ENCODE measurements at regions not wholly inside any gene's neighbourhood (a gene's known extent, or its start where the extent isn't known, plus 50 kb on each side); places are given as distances from the start of the nearest gene placed in this dataset.
"Not testable (repeated sequence)": the region's sequence is repeated elsewhere in the genome, so short reads cannot be mapped to it uniquely, and the experiment has no call there.

GRCh38 chrY:18906198-18906597 lies 132.7 kb upstream of the HSFY2 start:
- DNase-seq: not testable (repeated sequence)

DNA sequence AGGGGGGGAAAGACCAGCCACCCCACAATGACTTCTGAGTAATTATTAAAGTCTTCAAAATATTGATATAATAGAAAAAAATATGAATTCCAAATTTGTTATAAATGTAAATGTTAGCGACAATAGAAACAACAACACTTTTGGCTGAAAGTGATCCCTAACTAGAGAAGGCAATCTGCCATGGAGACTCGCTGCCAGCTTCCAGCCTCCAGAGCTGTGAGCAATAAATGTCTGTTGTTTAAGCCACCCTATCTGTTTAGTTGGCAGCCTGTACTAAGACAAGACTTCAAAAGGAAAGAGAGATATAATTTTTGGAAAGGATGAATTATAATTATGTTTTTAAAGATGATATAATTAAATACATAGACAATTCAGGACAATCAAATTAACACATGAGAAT lies 130.8 kb upstream of the HSFY2 start:
- no peak for DNase-seq

- no peak for DNase-seq
Measured at GRCh38 chrY:18891994-18892393, 118.5 kb upstream of the HSFY2 start.

GRCh38 chrY:18889548-18889947 lies 116.0 kb upstream of the HSFY2 start:
- no peak for DNase-seq

GRCh38 chrY:18884748-18885147 lies 111.2 kb upstream of the HSFY2 start:
- no peak for DNase-seq

- DNase-seq: not testable (repeated sequence)
Measured at GRCh38 chrY:18869145-18869544, 95.6 kb upstream of the HSFY2 start.

DNA sequence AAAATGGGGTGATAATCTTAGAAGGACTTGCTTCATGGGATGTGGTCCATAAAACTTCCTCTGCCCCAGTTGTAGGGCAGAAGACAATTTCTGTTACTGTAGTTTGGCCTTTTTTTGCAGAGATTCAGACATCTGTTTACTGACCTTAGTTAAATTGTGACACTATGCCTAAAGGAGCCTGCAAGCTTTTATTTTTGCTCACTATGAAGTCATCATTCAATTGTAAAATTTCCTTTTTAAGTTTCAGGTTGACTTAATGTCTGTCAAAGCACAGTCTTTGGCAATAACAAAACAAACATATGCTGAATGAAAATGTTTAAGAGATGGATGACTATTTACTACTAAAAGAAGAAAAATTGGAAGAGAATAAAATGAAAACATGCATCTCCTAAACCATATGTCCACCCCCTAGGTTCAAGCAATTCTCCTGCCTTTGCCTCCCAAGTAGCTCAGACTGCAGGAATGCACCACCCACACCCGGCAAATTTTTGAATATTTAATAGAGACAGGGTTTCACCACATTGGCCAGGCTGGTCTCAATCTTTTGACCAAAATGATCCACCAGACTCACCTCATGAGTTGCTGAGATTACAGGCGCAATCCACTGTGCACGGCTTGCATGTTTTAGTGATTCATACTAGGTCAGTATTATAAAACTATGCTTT lies 93.5 kb upstream of the HSFY2 start:
- DNase-seq: not testable (repeated sequence)

DNA sequence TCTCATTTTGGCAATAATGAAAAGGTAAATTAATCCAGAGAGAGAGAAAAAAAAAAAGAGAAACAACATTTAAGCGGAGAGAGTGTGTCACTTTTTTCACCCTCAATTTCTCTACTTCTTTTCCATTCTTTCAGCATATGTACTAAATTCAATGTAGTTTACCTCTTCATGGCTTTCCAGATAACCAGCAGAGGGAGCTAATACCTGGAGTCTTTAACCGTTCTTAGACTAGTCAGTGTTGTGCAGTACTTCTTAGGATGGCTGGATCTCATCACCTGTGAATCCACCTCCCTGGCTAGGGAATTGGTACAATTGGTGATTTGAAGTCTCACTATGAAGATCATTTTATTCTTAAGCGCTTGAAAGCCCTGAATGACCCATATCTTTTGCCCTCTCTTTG lies 87.3 kb upstream of the HSFY2 start:
- not testable (repeated sequence) for DNase-seq

DNA sequence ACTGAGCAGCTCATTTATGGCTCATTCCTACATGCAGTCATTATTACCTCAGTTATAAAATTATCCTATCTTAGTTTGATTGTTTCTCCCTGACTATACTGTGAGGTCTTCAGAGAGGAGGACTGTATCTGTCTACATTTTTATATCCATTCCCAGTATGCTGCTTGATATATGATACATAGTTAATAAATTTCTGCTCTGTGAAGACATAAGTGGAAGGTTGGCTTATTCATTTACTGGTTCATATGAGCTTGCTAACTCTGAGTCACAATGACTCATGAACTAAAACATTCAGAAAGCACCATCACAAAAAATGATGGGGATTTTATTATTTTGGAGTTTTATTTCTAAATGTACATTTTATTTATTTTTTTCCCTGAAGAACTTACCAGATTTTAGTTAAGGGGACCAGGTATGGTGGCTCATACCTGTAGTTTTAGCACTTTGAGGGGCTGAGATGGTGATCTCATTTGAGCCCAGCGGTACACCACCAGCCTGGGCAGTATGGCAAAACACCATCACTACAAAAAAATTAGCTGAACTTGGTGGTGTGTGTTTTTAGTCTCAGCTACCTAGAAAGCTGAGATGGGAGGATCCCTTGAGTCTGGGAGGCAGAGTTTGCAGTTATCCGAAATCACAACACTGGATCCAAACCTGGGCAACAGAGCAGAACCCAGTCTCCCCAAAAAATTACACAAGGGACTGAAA lies 85.1 kb upstream of the HSFY2 start:
- not testable (repeated sequence) for DNase-seq

DNA sequence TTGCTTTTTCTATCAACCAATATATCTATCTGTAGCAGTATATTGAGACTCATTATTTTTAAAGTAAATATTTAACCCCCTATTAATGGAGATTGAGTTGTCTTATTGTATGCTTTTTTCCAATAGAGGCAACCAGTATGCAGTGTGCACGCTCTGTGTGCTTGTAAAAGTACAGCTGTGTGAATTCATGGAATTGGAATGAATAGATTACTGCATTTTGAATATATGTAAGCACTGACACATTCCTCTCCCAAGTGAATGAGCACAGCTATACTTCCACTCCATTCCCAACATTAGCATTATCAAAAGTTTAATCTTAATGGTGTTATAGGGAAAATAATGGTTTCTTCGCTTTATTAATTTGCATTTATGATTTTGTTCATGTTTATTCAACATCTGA lies 81.6 kb upstream of the HSFY2 start:
- not testable (repeated sequence) for DNase-seq

GRCh38 chrY:18853323-18853722 lies 79.8 kb upstream of the HSFY2 start:
- DNase-seq: not testable (repeated sequence)

- DNase-seq: not testable (repeated sequence)
Measured at GRCh38 chrY:18836643-18837042, 63.1 kb upstream of the HSFY2 start.

Measured in CD4-positive, alpha-beta T cell treated with Interleukin-10 for 1 hour (primary cell).